B cell (primary cell): ENCODE measurements at regions not wholly inside any gene's neighbourhood (a gene's known extent, or its start where the extent isn't known, plus 50 kb on each side); places are given as distances from the start of the nearest gene placed in this dataset.

ENCODE experiments used
- ATAC-seq: fragments of 200-7000 bp; cut with Tn5 transposase; one replicate; pipeline ENCODE4 v1.10.0; 2021; ENCODE audit warnings: low read depth, mild to moderate bottlenecking, moderate number of reproducible peaks, moderate library complexity
- CTCF ChIA-PET: fragments of 350-600 bp; sonication (Branson Sonifier 250); formaldehyde crosslinking; loops from one replicate; lab custom pipeline; 2021; ENCODE audit warnings: antibody characterized with exemption, inconsistent platforms; lab: Charles Lee
- POLR2A ChIA-PET: fragments of 350-600 bp; sonication (Branson Sonifier 250); formaldehyde crosslinking; loops from one replicate; lab custom pipeline; 2021; ENCODE audit warnings: antibody characterized with exemption; lab: Charles Lee
- DNase-seq: peaks from one replicate; pipeline ENCODE4 v3.0.0; 2013
- H2AFZ ChIP-seq: 2 replicates; pipeline ENCODE4 v1.6.1; 2012; ENCODE audit warnings: mild to moderate bottlenecking, low read depth, low read length; ENCODE audit not compliant: insufficient read depth, poor library complexity, severe bottlenecking
- H3K27ac ChIP-seq, 2 donors: 1 replicate in 1 of 2; 2 replicates in 1 of 2; pipeline ENCODE4 v1.5.1; 2012 to 2013; ENCODE audit warnings: low read length in 2 of 2, mild to moderate bottlenecking in 2 of 2, moderate library complexity in 1 of 2
- H3K27me3 ChIP-seq, 4 experiments: fragments of 200-600 bp in 1 of 4; sonication (generic) in 1 of 4; replicated peaks in 1 of 4; 1 replicate in 2 of 4; 2 replicates in 2 of 4; pipeline versions ENCODE4 v1.6.1 to v1.7.0; 2013 to 2016; ENCODE audit warnings: low read length in 3 of 4, mild to moderate bottlenecking in 2 of 4, mixed read lengths in 1 of 4, moderate library complexity in 1 of 4; ENCODE audit not compliant: insufficient read depth in 4 of 4, control insufficient read depth in 3 of 4; ENCODE audit errors: control extremely low read depth in 1 of 4
- H3K36me3 ChIP-seq, 2 experiments: replicated peaks in 1 of 2; 1 replicate in 1 of 2; 2 replicates in 1 of 2; pipeline versions ENCODE4 v1.6.1 to v1.7.1; 2013; ENCODE audit warnings: low read length in 1 of 2; ENCODE audit not compliant: insufficient read depth in 2 of 2, control insufficient read depth in 1 of 2; ENCODE audit errors: control extremely low read depth in 1 of 2, extremely low read depth in 1 of 2
- H3K4me1 ChIP-seq, 2 donors: fragments of 200-600 bp in 1 of 2; sonication (generic) in 1 of 2; 1 replicate in 1 of 2; 2 replicates in 1 of 2; pipeline versions ENCODE4 v1.5.1 to v1.6.1; 2013 to 2017; ENCODE audit warnings: low read length in 2 of 2; ENCODE audit not compliant: control insufficient read depth in 2 of 2, insufficient read depth in 2 of 2
- H3K4me2 ChIP-seq: replicated peaks from 2 replicates; pipeline ENCODE3; 2012; ENCODE audit warnings: mild to moderate bottlenecking, low read depth, low read length; ENCODE audit not compliant: poor library complexity, severe bottlenecking
- H3K4me3 ChIP-seq, 5 experiments: fragments of 200-600 bp in 1 of 5; sonication (generic) in 1 of 5; 1 replicate in 3 of 5; 2 replicates in 2 of 5; pipeline versions ENCODE4 v1.5.1 to v1.7.0; 2011 to 2016; ENCODE audit warnings: low read length in 4 of 5, mild to moderate bottlenecking in 4 of 5, low read depth in 2 of 5, control low read depth in 1 of 5, moderate library complexity in 1 of 5; ENCODE audit not compliant: insufficient read depth in 1 of 5; ENCODE audit errors: control extremely low read depth in 1 of 5, extremely low read depth in 1 of 5
- H3K79me2 ChIP-seq: fragments of 200-600 bp; sonication (generic); one replicate; pipeline ENCODE4 v1.6.0; 2016; ENCODE audit warnings: low read length; ENCODE audit not compliant: control insufficient read depth, insufficient read depth
- H3K9ac ChIP-seq: fragments of 200-600 bp; sonication (generic); 2 replicates; pipeline ENCODE4 v1.6.1; 2017; ENCODE audit warnings: mild to moderate bottlenecking, low read length, moderate library complexity
- H3K9me3 ChIP-seq, 3 donors: one replicate each; pipeline versions ENCODE4 v1.6.1 to v1.7.1; 2013; ENCODE audit warnings: low read length in 2 of 3; ENCODE audit not compliant: control insufficient read depth in 2 of 3, insufficient read depth in 1 of 3; ENCODE audit errors: control extremely low read depth in 1 of 3
- H4K20me1 ChIP-seq: 2 replicates; pipeline ENCODE4 v1.6.0; 2012; ENCODE audit warnings: mild to moderate bottlenecking, low read length; ENCODE audit not compliant: insufficient read depth, control insufficient read depth, poor library complexity, severe bottlenecking
- H3K27ac Mint-ChIP-seq: one replicate; pipeline ENCODE4 v1.8.0; 2021; ENCODE audit warnings: mixed read lengths
- H3K27me3 Mint-ChIP-seq: one replicate; pipeline ENCODE4 v1.8.0; 2021; ENCODE audit warnings: mixed read lengths
- H3K4me1 Mint-ChIP-seq: one replicate; pipeline ENCODE4 v1.8.0; 2021; ENCODE audit warnings: mixed read lengths
- H3K4me3 Mint-ChIP-seq: one replicate; pipeline ENCODE4 v1.8.0; 2021; ENCODE audit warnings: mixed read lengths
- H3K9me3 Mint-ChIP-seq: one replicate; pipeline ENCODE4 v1.8.0; 2022; ENCODE audit warnings: mixed read lengths; ENCODE audit not compliant: insufficient read depth
- EZH2 ChIP-seq: IDR thresholded peaks from 2 replicates; pipeline ENCODE4 v1.6.1; 2012; ENCODE audit warnings: borderline replicate concordance, low read depth, mild to moderate bottlenecking, moderate library complexity, low read length; ENCODE audit not compliant: insufficient read depth, poor library complexity, severe bottlenecking
- WGBS: methylation state at CpG from one replicate; pipeline ENCODE4 v1.1.5; 2013; ENCODE audit warnings: missing lambda C conversion rate; ENCODE audit not compliant: insufficient coverage; 5-methylcytosine and 5-hydroxymethylcytosine counted together
- intact Hi-C: fragments of 100-400 bp; cut with micrococcal nuclease; formaldehyde crosslinking; loops from one replicate; pipeline ENCODE4 v1.10.0; 2022
- TF ChIP-seq, protein P1 (sequence below): fragments of 200-600 bp; IDR thresholded peaks from one replicate; pipeline ENCODE4 v1.8.0; 2022; ENCODE audit warnings: antibody characterized with exemption, mild to moderate bottlenecking

DNA sequence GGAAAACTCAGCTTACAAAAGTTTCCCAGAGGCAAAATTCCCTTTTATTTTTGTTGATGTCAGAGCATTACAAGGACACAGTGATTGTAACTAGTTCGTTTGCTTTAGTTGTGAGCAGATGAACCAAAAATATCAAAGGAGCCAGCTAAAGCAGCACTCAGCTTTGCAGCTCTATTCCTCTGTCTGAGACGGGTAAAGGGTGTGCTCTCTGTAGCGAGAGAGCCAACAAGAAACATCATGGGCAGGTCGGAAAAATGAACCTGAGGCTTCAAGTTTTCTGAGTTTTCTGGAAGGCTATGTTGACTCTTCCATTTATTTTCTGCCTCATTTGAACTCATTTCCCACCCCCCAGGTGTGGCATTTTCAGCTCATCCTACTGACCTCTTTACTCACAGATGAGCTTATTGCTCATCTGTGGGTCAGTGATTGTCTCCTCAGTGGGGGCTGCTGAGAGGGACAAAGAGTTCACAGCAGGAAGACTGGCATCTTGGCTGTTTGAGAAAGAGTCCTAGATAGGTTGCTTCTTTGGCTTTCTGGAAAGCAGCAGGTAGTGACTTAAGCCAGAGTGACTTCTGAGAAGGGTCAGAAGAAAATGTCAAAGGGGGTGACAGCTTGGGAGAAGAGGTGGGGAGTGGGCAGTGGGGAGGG, 66.6 kb upstream of the EPC2 start:
- Mint-ChIP-seq H3K4me1 (peaks cover 1% of the 10 kb centered on the region), H3K27ac (no peak overlapping the region), H3K4me3 (no peak overlapping the region), H3K27me3 (peaks cover 35% of the 10 kb centered on the region), H3K9me3 (no peaks in the 10 kb centered on the region)
- Histone ChIP-seq H3K36me3 (no peaks in the 10 kb centered on the region), H3K9me3 (no peaks in the 10 kb centered on the region), H3K27ac (no peak overlapping the region), H3K27me3 (peaks cover 0 to 7% (median 4%) of the 10 kb centered on the region in 4 experiments), H3K4me1 (peaks cover under 1 to 2% of the 10 kb centered on the region in 2 donors), H3K4me3 (no peak overlapping the region), H2AFZ (no peak overlapping the region), H3K79me2 (no peaks in the 10 kb centered on the region), H4K20me1 (no peaks in the 10 kb centered on the region), H3K4me2 (no peak overlapping the region), H3K9ac (no peak overlapping the region)
- intact Hi-C loops: no loop called here
- 73% methylated on average over 4 of the region's 4 CpGs for WGBS
- ChIA-PET POLR2A (no interaction called here), CTCF (no interaction called here)
- no peak for DNase-seq
- ATAC-seq: no peak
- no peak for TF ChIP-seq EZH2
- TF ChIP-seq, protein P1, sequence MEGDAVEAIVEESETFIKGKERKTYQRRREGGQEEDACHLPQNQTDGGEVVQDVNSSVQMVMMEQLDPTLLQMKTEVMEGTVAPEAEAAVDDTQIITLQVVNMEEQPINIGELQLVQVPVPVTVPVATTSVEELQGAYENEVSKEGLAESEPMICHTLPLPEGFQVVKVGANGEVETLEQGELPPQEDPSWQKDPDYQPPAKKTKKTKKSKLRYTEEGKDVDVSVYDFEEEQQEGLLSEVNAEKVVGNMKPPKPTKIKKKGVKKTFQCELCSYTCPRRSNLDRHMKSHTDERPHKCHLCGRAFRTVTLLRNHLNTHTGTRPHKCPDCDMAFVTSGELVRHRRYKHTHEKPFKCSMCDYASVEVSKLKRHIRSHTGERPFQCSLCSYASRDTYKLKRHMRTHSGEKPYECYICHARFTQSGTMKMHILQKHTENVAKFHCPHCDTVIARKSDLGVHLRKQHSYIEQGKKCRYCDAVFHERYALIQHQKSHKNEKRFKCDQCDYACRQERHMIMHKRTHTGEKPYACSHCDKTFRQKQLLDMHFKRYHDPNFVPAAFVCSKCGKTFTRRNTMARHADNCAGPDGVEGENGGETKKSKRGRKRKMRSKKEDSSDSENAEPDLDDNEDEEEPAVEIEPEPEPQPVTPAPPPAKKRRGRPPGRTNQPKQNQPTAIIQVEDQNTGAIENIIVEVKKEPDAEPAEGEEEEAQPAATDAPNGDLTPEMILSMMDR: no peak

DNA sequence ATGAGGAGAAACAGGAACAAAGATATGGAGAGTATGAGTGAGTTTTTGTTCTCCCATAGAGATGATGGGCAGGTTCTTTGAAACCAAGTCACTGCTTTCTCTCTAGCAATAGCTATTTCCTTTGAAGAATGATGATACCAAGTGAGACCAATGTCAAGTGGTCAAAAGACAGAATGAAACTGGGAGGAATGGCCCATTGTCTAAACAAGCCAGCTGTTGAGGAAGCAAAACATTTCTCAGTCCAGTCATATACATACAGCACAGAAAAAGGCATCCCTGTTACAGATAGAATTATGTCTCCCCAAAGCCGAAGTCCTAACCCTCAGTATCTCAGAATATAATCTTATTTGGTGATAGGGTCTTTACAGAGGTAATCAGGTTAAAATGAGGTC, 66.1 kb upstream of the EPC2 start:
- Mint-ChIP-seq H3K9me3 (no peaks in the 10 kb centered on the region), H3K4me1 (peaks cover 5% of the 10 kb centered on the region), H3K27ac (no peak overlapping the region), H3K27me3 (peaks cover 35% of the 10 kb centered on the region), H3K4me3 (no peak overlapping the region)
- ChIA-PET POLR2A (no interaction called here), CTCF (no interaction called here)
- Histone ChIP-seq H3K9me3 (no peaks in the 10 kb centered on the region), H3K27me3 (peaks cover 0 to 7% (median 4%) of the 10 kb centered on the region in 4 experiments), H3K79me2 (no peaks in the 10 kb centered on the region), H3K4me3 (no peak overlapping the region), H2AFZ (no peak overlapping the region), H3K4me2 (no peak overlapping the region), H3K27ac (no peak overlapping the region), H3K9ac (no peak overlapping the region), H3K36me3 (no peaks in the 10 kb centered on the region), H3K4me1 (peaks cover 4 to 7% of the 10 kb centered on the region in 2 donors), H4K20me1 (no peaks in the 10 kb centered on the region)
- DNase-seq (no peak), ATAC-seq (no peak)
- whole genome bisulfite sequencing: no CpG with 5 or more reads among the region's 1 CpG
- TF ChIP-seq EZH2: no peak
- TF ChIP-seq, protein P1: no peak
- intact Hi-C loops: no loop called here
